ENCODE measurements at regions not wholly inside any gene's neighbourhood (a gene's known extent, or its start where the extent isn't known, plus 50 kb on each side); places are given as distances from the start of the nearest gene placed in this dataset.

DNA sequence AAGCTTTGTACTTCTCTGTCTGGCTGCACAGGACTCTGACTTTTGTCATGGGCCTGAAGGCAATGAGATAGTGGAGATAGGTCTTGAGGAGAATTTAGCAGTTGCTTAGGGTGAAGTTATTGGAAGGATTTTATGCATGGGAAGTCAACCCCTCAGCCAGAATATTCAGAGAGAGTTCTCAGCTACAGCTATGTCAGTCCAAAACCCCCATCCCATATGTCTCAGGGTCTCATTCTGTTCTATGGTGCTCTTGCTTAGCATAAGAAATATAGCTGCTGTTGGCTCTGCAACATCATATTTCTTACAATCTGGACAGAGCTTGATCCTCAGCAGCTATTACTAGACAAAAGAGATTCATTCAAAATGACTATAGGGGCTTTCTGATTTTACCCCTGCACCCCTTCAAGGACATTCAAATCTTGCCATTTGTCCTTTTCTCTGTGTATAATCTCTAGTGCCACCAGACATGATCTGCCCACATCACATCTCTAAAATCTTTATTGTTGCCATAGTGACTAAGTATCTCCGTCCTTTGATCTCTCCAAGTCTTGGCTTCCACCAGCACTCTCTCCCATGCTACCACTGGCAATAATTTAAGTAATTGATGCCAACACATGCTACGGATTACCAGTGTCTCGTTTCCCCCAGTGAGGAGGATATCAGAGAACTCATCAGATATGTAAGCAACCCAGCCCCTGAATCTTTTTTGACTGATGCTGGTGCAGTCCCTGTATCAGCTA is 327.1 kb upstream of the ISX start:
- TF ChIP-seq, protein P1, sequence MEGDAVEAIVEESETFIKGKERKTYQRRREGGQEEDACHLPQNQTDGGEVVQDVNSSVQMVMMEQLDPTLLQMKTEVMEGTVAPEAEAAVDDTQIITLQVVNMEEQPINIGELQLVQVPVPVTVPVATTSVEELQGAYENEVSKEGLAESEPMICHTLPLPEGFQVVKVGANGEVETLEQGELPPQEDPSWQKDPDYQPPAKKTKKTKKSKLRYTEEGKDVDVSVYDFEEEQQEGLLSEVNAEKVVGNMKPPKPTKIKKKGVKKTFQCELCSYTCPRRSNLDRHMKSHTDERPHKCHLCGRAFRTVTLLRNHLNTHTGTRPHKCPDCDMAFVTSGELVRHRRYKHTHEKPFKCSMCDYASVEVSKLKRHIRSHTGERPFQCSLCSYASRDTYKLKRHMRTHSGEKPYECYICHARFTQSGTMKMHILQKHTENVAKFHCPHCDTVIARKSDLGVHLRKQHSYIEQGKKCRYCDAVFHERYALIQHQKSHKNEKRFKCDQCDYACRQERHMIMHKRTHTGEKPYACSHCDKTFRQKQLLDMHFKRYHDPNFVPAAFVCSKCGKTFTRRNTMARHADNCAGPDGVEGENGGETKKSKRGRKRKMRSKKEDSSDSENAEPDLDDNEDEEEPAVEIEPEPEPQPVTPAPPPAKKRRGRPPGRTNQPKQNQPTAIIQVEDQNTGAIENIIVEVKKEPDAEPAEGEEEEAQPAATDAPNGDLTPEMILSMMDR (IDR thresholded peaks at IDR 0.05 in 8 of 11, conservative IDR thresholded peaks at IDR 0.05 in 3 of 11), result no peak
- TF ChIP-seq POLR2AphosphoS5 (IDR thresholded peaks at IDR 0.05) (no peak), POLR2A (IDR thresholded peaks at IDR 0.05) (no peak)

All from spleen (tissue), 7 donors.